K562 (cell line): ENCODE measurements at regions not wholly inside any gene's neighbourhood (a gene's known extent, or its start where the extent isn't known, plus 50 kb on each side); places are given as distances from the start of the nearest gene placed in this dataset.

Experiments used
- ATF6 ChIP-seq: sonication (generic); formaldehyde crosslinking; IDR thresholded peaks from 2 replicates; pipeline ENCODE4 v1.4.0; 2020; ENCODE audit warnings: mild to moderate bottlenecking, missing genetic modification reagents
- CCNT2 ChIP-seq: IDR thresholded peaks from 2 replicates; pipeline ENCODE4 v1.6.1; 2011; ENCODE audit warnings: borderline replicate concordance, low read depth, mild to moderate bottlenecking, moderate library complexity, mixed read lengths, low read length; ENCODE audit not compliant: insufficient read length; ENCODE audit errors: extremely low read depth
- CUX1 ChIP-seq: fragments of 200-800 bp; sonication (Bioruptor generic); IDR thresholded peaks from 2 replicates; pipeline ENCODE4 v1.6.1; 2016; ENCODE audit warnings: missing genetic modification characterization, missing compliant biosample characterization
- DACH1 ChIP-seq: fragments of 450-650 bp; IDR thresholded peaks from 2 replicates; pipeline ENCODE4 v1.6.1; 2018; ENCODE audit not compliant: partially characterized antibody
- ELF1 ChIP-seq: fragments of 200-800 bp; sonication (Bioruptor generic); IDR thresholded peaks from 2 replicates; pipeline ENCODE4 v1.6.1; 2016; ENCODE audit warnings: missing genetic modification characterization, missing compliant biosample characterization
- GABPA ChIP-seq: fragments of 200-800 bp; sonication (Bioruptor generic); conservative IDR thresholded peaks from 2 replicates; pipeline ENCODE4 v1.6.1; 2016; ENCODE audit warnings: low read depth, missing genetic modification characterization, missing compliant biosample characterization
- ILK ChIP-seq: fragments of 450-650 bp; IDR thresholded peaks from 2 replicates; pipeline ENCODE4 v1.6.1; 2016; ENCODE audit warnings: missing genetic modification characterization, low read depth, mild to moderate bottlenecking, missing compliant biosample characterization, moderate library complexity, borderline replicate concordance
- OTX1 ChIP-seq: fragments of 450-650 bp; formaldehyde crosslinking; IDR thresholded peaks from 2 replicates; pipeline ENCODE4 v1.4.0; 2022; ENCODE audit warnings: mild to moderate bottlenecking
- SMARCA5 ChIP-seq: fragments of 450-650 bp; IDR thresholded peaks from 2 replicates; pipeline ENCODE4 v1.6.1; 2016
- SMARCC2 ChIP-seq: fragments of 450-650 bp; IDR thresholded peaks from 2 replicates; pipeline ENCODE4 v1.6.1; 2017; ENCODE audit warnings: antibody characterized with exemption, moderate library complexity, mild to moderate bottlenecking, low read depth
- VEZF1 ChIP-seq: fragments of 200-800 bp; sonication (Bioruptor generic); IDR thresholded peaks from 2 replicates; pipeline ENCODE4 v1.6.1; 2017; ENCODE audit warnings: missing genetic modification characterization, missing compliant biosample characterization
- ZNF134 ChIP-seq: fragments of 250-450 bp; sonication (Bioruptor Pico); conservative IDR thresholded peaks from 2 replicates; pipeline ENCODE4 v1.4.0; 2020
- ZNF23 ChIP-seq: fragments of 250-450 bp; sonication (Bioruptor Pico); IDR thresholded peaks from 2 replicates; pipeline ENCODE4 v1.4.0; 2020; ENCODE audit warnings: mild to moderate bottlenecking
- ZNF518B ChIP-seq: fragments of 250-450 bp; sonication (Bioruptor Pico); IDR thresholded peaks from 2 replicates; pipeline ENCODE4 v1.5.0; 2021; ENCODE audit warnings: mild to moderate bottlenecking, moderate library complexity

GRCh38 chr18:2325308-2325849 lies 245.9 kb downstream of the METTL4 start (continued):
- TF ChIP-seq CUX1 (CRISPR knock-in tag) (peak; percentile 72), SMARCC2 (peak; percentile 90), SMARCA5 (peak; percentile 54; the same call in 1 of the 2 replicates), ZNF23 (CRISPR knock-in tag) (no peak), DACH1 (peak; percentile 79), GABPA (peak; percentile 3; the same call in 1 of the 2 replicates), VEZF1 (no peak; the same call in 1 of the 2 replicates), ELF1 (tag) (no peak), ATF6 (CRISPR knock-in tag) (no peak; the same call in 1 of the 2 replicates), CCNT2 (peak; percentile 73), OTX1 (peak; percentile 61; the same call in 1 of the 2 replicates), ILK (no peak), ZNF134 (CRISPR knock-in tag) (0 out of 2 replicates have a peak, but pooled peaks have one; percentile 37), ZNF518B (CRISPR knock-in tag) (no peak)
